HG03159 (cell line): ENCODE measurements at regions not wholly inside any gene's neighbourhood (a gene's known extent, or its start where the extent isn't known, plus 50 kb on each side); places are given as distances from the start of the nearest gene placed in this dataset.
"Not testable (repeated sequence)": the region's sequence is repeated elsewhere in the genome, so short reads cannot be mapped to it uniquely, and the experiment has no call there.

ENCODE experiments used
- ATAC-seq: cut with Tn5 transposase; IDR thresholded peaks from one replicate; pipeline ENCODE4 v1.9.1; 2021; ENCODE audit warnings: mild to moderate bottlenecking, moderate library complexity; ENCODE audit not compliant: unreplicated experiment

- ATAC-seq, result no peak
Measured at GRCh38 chr22:48760481-48761390, 1066.9 kb downstream of the BRD1 start.

GRCh38 chr22:48758881-48759875, 1068.5 kb downstream of the BRD1 start:
- no peak for ATAC-seq

- ATAC-seq, result no peak
Measured at GRCh38 chr22:48757985-48758561, 1069.6 kb downstream of the BRD1 start.

GRCh38 chr22:48757581-48757980, 1070.1 kb downstream of the BRD1 start:
- no peak for ATAC-seq

DNA sequence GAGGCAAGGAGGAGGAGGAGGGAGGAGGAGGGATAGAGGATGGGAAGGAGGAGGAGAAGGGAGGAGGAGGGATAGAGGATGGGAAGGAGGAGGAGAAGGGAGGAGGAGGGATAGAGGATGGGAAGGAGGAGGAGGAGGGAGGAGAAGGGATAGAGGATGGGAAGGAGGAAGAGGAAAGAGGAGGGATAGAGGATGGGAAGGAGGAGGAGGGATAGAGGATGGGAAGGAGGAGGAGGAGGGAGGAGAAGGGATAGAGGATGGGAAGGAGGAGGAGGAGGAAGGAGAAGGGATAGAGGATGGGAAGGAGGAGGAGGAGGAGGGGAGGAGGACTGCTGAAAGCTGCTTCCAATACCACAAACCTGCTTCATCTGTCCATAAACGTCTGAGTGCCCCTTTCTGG, 1070.5 kb downstream of the BRD1 start:
- not testable (repeated sequence) for ATAC-seq

- no peak for ATAC-seq
Measured at GRCh38 chr22:48756146-48757111, 1071.2 kb downstream of the BRD1 start.

GRCh38 chr22:48755059-48755949, 1072.4 kb downstream of the BRD1 start:
- no peak for ATAC-seq

DNA sequence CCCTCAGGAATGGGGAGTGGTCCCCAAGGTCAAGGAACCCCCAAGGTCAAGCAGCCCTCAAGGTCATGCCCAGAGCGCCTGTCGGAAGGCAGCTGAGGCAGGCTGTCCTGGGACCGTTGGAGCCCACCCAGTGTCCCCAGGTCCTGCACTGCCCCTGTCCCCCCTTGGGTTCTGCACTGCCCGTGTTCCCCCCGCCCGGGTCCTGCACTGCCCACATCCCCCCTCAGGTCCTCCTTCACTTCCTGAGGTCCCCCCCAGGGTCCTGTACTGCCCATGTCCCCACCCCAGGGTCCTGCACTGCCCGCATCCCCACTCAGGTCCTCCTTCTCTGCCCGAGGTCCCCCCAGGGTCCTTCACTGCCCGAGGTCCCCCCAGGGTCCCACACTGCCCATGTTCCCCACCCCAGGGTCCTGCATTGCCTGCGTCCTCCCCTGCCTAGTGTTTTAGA, 1073.0 kb downstream of the BRD1 start:
- ATAC-seq, result no peak

- no peak for ATAC-seq
Measured at GRCh38 chr22:48753752-48754517, 1073.7 kb downstream of the BRD1 start.

DNA sequence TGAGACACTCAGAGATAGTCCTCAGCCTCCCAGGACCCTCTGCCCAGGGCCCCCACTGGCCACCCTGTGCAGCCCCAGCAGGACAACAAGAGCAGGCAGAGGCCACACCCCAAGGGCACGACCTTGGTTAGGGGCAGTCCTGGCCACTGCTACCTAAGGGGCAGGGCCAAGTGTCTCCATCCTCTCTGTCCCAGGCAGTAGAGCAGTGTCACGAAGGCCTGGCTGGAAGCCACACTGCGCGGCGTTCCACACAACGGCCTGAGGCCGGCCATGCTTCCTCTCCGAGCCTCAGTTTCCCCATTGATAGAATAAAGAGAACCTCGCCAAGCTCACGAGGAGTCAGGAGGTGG, 1074.3 kb downstream of the BRD1 start:
- no peak for ATAC-seq

GRCh38 chr22:48752451-48753380, 1075.0 kb downstream of the BRD1 start:
- ATAC-seq, result no peak

- no peak for ATAC-seq
Measured at GRCh38 chr22:48751539-48752437, 1075.9 kb downstream of the BRD1 start.

GRCh38 chr22:48750826-48751440, 1076.7 kb downstream of the BRD1 start:
- no peak for ATAC-seq

DNA sequence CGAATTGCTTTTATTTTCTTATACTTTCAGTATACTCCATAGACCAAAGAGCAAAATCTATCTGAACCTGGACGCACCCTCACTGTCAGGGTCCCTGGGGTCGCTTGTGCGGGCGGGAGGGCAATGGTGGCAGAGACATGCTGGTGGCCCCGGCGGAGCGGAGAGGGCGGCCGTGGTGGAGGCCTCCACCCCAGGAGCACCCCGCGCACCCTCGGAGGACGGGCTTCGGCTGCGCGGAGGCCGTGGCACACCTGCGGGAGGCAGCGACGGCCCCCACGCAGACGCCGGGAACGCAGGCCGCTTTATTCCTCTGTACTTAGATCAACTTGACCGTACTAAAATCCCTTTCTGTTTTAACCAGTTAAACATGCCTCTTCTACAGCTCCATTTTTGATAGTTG, 1077.4 kb downstream of the BRD1 start:
- ATAC-seq, result no peak

GRCh38 chr22:48749555-48750227, 1078.0 kb downstream of the BRD1 start:
- ATAC-seq, result no peak
